Stimulated activated CD4-positive, alpha-beta T cell treated with anti-CD3 and anti-CD28 coated beads, Interleukin-4, amount 100 ng/mL, for 1 hour (primary cell): ENCODE measurements at regions not wholly inside any gene's neighbourhood (a gene's known extent, or its start where the extent isn't known, plus 50 kb on each side); places are given as distances from the start of the nearest gene placed in this dataset.
"Not testable (repeated sequence)": the region's sequence is repeated elsewhere in the genome, so short reads cannot be mapped to it uniquely, and the experiment has no call there.

Experiments used
- DNase-seq: peaks from one replicate; pipeline ENCODE4 v3.0.0-alpha.2; 2020

GRCh38 chr9:29062446-29062845, 1489.2 kb upstream of the C9orf72 start:
- DNase-seq, result no peak

GRCh38 chr9:29063031-29063430, 1489.8 kb upstream of the C9orf72 start:
- DNase-seq, result no peak

- no peak for DNase-seq
Observed at GRCh38 chr9:29066141-29066640, 1492.9 kb upstream of the C9orf72 start.

- no peak for DNase-seq
Observed at GRCh38 chr9:29068461-29068860, 1495.2 kb upstream of the C9orf72 start.

- DNase-seq, result no peak
Observed at GRCh38 chr9:29069376-29069775, 1496.1 kb upstream of the C9orf72 start.

- no peak for DNase-seq
Observed at GRCh38 chr9:29078063-29078666, 1504.9 kb upstream of the C9orf72 start.

- no peak for DNase-seq
Observed at GRCh38 chr9:29100762-29101161, 1527.5 kb upstream of the C9orf72 start.

- not testable (repeated sequence) for DNase-seq
Observed at GRCh38 chr9:29104166-29104565, 1530.9 kb upstream of the C9orf72 start.

- no peak for DNase-seq
Observed at GRCh38 chr9:29118555-29118954, 1545.3 kb upstream of the C9orf72 start.

- no peak for DNase-seq
Observed at GRCh38 chr9:29126783-29127182, 1553.5 kb upstream of the C9orf72 start.

GRCh38 chr9:29129763-29130162, 1556.5 kb upstream of the C9orf72 start:
- DNase-seq, result no peak

GRCh38 chr9:29144476-29144875, 1571.2 kb upstream of the C9orf72 start:
- no peak for DNase-seq

- DNase-seq, result no peak
Observed at GRCh38 chr9:29150606-29151005, 1577.3 kb upstream of the C9orf72 start.

GRCh38 chr9:29160763-29161353, 1587.6 kb upstream of the C9orf72 start:
- DNase-seq, result no peak

GRCh38 chr9:29174136-29174535, 1600.9 kb upstream of the C9orf72 start:
- DNase-seq, result no peak

- no peak for DNase-seq
Observed at GRCh38 chr9:29176231-29176630, 1603.0 kb upstream of the C9orf72 start.

GRCh38 chr9:29176786-29177185, 1603.5 kb upstream of the C9orf72 start:
- no peak for DNase-seq

GRCh38 chr9:29183971-29184370, 1610.7 kb upstream of the C9orf72 start:
- DNase-seq, result no peak

GRCh38 chr9:29188771-29189170, 1615.5 kb upstream of the C9orf72 start:
- DNase-seq, result not testable (repeated sequence)

GRCh38 chr9:29189221-29189620, 1615.9 kb upstream of the C9orf72 start:
- DNase-seq, result not testable (repeated sequence)

- DNase-seq, result no peak
Observed at GRCh38 chr9:29198861-29199260, 1625.6 kb upstream of the C9orf72 start.

GRCh38 chr9:29199975-29200374, 1626.7 kb upstream of the C9orf72 start:
- DNase-seq, result no peak

- no peak for DNase-seq
Observed at GRCh38 chr9:29200650-29201049, 1627.4 kb upstream of the C9orf72 start.

GRCh38 chr9:29203244-29203930, 1630.1 kb upstream of the C9orf72 start:
- no peak for DNase-seq
